ENCODE measurements at regions not wholly inside any gene's neighbourhood (a gene's known extent, or its start where the extent isn't known, plus 50 kb on each side); places are given as distances from the start of the nearest gene placed in this dataset.

DNA sequence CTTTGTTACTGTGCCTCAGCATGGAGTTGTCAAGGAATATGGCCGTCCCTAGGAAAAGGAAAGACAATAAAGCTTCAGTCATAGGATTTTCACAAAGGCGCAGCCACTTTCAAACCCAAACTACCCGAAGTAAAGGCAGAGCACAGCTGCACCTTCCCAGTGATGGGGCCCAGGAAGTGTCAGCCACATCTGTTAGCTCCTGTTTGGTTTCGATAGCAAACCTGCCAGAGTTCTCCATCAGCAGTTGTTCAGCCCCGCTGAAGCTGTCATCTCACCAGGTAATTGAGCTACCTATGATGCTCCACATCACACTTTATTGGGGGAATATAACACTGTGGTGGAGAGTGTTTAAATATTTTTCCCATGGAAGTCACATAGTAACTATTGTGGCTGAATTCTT lies 80.7 kb downstream of the LRATD1 start:
- TF ChIP-seq, protein P1, sequence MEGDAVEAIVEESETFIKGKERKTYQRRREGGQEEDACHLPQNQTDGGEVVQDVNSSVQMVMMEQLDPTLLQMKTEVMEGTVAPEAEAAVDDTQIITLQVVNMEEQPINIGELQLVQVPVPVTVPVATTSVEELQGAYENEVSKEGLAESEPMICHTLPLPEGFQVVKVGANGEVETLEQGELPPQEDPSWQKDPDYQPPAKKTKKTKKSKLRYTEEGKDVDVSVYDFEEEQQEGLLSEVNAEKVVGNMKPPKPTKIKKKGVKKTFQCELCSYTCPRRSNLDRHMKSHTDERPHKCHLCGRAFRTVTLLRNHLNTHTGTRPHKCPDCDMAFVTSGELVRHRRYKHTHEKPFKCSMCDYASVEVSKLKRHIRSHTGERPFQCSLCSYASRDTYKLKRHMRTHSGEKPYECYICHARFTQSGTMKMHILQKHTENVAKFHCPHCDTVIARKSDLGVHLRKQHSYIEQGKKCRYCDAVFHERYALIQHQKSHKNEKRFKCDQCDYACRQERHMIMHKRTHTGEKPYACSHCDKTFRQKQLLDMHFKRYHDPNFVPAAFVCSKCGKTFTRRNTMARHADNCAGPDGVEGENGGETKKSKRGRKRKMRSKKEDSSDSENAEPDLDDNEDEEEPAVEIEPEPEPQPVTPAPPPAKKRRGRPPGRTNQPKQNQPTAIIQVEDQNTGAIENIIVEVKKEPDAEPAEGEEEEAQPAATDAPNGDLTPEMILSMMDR (IDR thresholded peaks at IDR 0.05): no peak
- no peak for TF ChIP-seq POLR2A (IDR thresholded peaks at IDR 0.05)
